Endothelial cell of umbilical vein (primary cell): ENCODE measurements at regions not wholly inside any gene's neighbourhood (a gene's known extent, or its start where the extent isn't known, plus 50 kb on each side); places are given as distances from the start of the nearest gene placed in this dataset.

Experiments used
- BruUV-seq: library from RNA; stranded (reverse); fragments of 400-500 nt; replicated peaks from 2 replicates; lab custom pipeline; 2021; lab: Mats Ljungman, UMichigan
- CTCF ChIA-PET: fragments of 300-600, 350-600 bp; sonication (Branson Sonifier 250); formaldehyde crosslinking; loops from one replicate; lab custom pipeline; 2021; ENCODE audit warnings: antibody characterized with exemption, inconsistent platforms; lab: Charles Lee
- POLR2A ChIA-PET: fragments of 300-600, 350-600 bp; sonication (Branson Sonifier 250); formaldehyde crosslinking; loops from one replicate; lab custom pipeline; 2021; ENCODE audit warnings: antibody characterized with exemption, inconsistent platforms; lab: Charles Lee
- DNase-seq: peaks from one replicate; pipeline ENCODE4 v3.0.0-alpha.2; 2011; ENCODE audit warnings: low read depth, low spot score
- FAIRE-seq: peaks from 2 replicates; lab custom pipeline; 2011; peaks lifted over from hg19 to GRCh38; lab: Jason Lieb, UNC
- H2AFZ ChIP-seq: 2 replicates; pipeline ENCODE4 v1.6.0; 2012; ENCODE audit warnings: low read depth, low read length, control low read depth, inconsistent platforms
- H3K27ac ChIP-seq: 2 replicates; pipeline ENCODE4 v1.5.1; 2011; ENCODE audit warnings: low read depth, mild to moderate bottlenecking, control low read depth, low read length, moderate library complexity; ENCODE audit not compliant: insufficient read depth
- H3K27me3 ChIP-seq, 2 experiments: 2 replicates each; pipeline versions ENCODE4 v1.6.0 to v1.6.1; 2011; ENCODE audit warnings: low read length in 2 of 2, mixed read lengths in 1 of 2; ENCODE audit not compliant: control insufficient read depth in 2 of 2, insufficient read depth in 2 of 2
- H3K36me3 ChIP-seq, 2 experiments: 2 replicates in 1 of 2; 3 replicates in 1 of 2; pipeline ENCODE4 v1.5.1; 2011; ENCODE audit warnings: low read length in 2 of 2, mild to moderate bottlenecking in 1 of 2, moderate library complexity in 1 of 2; ENCODE audit not compliant: control insufficient read depth in 2 of 2, insufficient read depth in 2 of 2; ENCODE audit errors: extremely low read depth in 1 of 2
- H3K4me1 ChIP-seq: 3 replicates; pipeline ENCODE4 v1.5.1; 2011; ENCODE audit warnings: mild to moderate bottlenecking, low read length; ENCODE audit not compliant: control insufficient read depth, insufficient read depth; ENCODE audit errors: extremely low read depth
- H3K4me2 ChIP-seq: 2 replicates; pipeline ENCODE4 v1.6.1; 2011; ENCODE audit warnings: low read length, control low read depth, mixed read lengths; ENCODE audit not compliant: insufficient read depth
- H3K4me3 ChIP-seq, 3 experiments: fragments of 200-600 bp in 1 of 3; sonication (generic), shearing (Covaris generic) in 1 of 3; replicated peaks in 1 of 3; 2 replicates each; pipeline ENCODE4 v1.5.1; 2011 to 2016; ENCODE audit warnings: control low read depth in 3 of 3, low read length in 3 of 3, mild to moderate bottlenecking in 2 of 3, inconsistent platforms in 1 of 3, low read depth in 1 of 3, moderate library complexity in 1 of 3; ENCODE audit not compliant: insufficient read depth in 1 of 3
- H3K79me2 ChIP-seq: 2 replicates; pipeline ENCODE4 v1.6.0; 2012; ENCODE audit warnings: low read length, inconsistent platforms; ENCODE audit not compliant: control insufficient read depth, insufficient read depth
- H3K9ac ChIP-seq: replicated peaks from 2 replicates; pipeline ENCODE3; 2011; ENCODE audit warnings: low read length, control low read depth; ENCODE audit not compliant: insufficient read depth; ENCODE audit errors: extremely low read depth
- H3K9me1 ChIP-seq: replicated peaks from 3 replicates; pipeline ENCODE4 v1.6.0; 2011; ENCODE audit warnings: mild to moderate bottlenecking, low read length; ENCODE audit not compliant: control insufficient read depth, insufficient read depth; ENCODE audit errors: extremely low read depth
- H3K9me3 ChIP-seq: replicated peaks from 2 replicates; pipeline ENCODE4 v1.5.1; 2012; ENCODE audit warnings: low read length, inconsistent platforms; ENCODE audit not compliant: control insufficient read depth, insufficient read depth
- H4K20me1 ChIP-seq: replicated peaks from 2 replicates; pipeline ENCODE3; 2011; ENCODE audit warnings: mild to moderate bottlenecking, low read length; ENCODE audit not compliant: control insufficient read depth, insufficient read depth; ENCODE audit errors: extremely low read depth
- CTCF ChIP-seq, 2 donors: IDR thresholded peaks; 1 replicate in 1 of 2; 2 replicates in 1 of 2; pipeline ENCODE4 v1.5.1; 2011; ENCODE audit warnings: low read length in 2 of 2, mild to moderate bottlenecking in 2 of 2, moderate library complexity in 2 of 2, control low read depth in 1 of 2, inconsistent platforms in 1 of 2, low read depth in 1 of 2; ENCODE audit not compliant: insufficient read depth in 1 of 2; ENCODE audit errors: extremely low read depth in 1 of 2
- EZH2 ChIP-seq: IDR thresholded peaks from 2 replicates; pipeline ENCODE4 v1.6.1; 2012; ENCODE audit warnings: borderline replicate concordance, low read depth, mild to moderate bottlenecking, moderate library complexity, low read length, inconsistent platforms; ENCODE audit not compliant: severe bottlenecking
- FOS ChIP-seq: IDR thresholded peaks from 2 replicates; pipeline ENCODE4 v1.6.1; 2011; ENCODE audit warnings: mild to moderate bottlenecking, low read length, moderate library complexity, borderline replicate concordance; ENCODE audit not compliant: insufficient read depth
- GATA2 ChIP-seq: IDR thresholded peaks from 2 replicates; pipeline ENCODE4 v1.7.0; 2011; ENCODE audit warnings: low read depth, mild to moderate bottlenecking, moderate library complexity, mixed read lengths, low read length; ENCODE audit not compliant: insufficient read length, insufficient read depth
- JUN ChIP-seq: IDR thresholded peaks from 2 replicates; pipeline ENCODE4 v1.6.1; 2011; ENCODE audit warnings: borderline replicate concordance, low read depth; ENCODE audit not compliant: insufficient read length, insufficient read depth
- MAX ChIP-seq: IDR thresholded peaks from 2 replicates; pipeline ENCODE4 v1.6.1; 2011; ENCODE audit not compliant: insufficient read depth, insufficient read length
- MYC ChIP-seq: IDR thresholded peaks from one replicate; pipeline ENCODE4 v1.6.1; 2011; ENCODE audit warnings: mild to moderate bottlenecking, low read depth, low read length
- POLR2A ChIP-seq: IDR thresholded peaks from 2 replicates; pipeline ENCODE4 v1.6.1; 2012; ENCODE audit warnings: low read depth, mild to moderate bottlenecking, control low read depth, low read length
- POLR2AphosphoS5 ChIP-seq: IDR thresholded peaks from 2 replicates; pipeline ENCODE4 v1.6.1; 2012; ENCODE audit warnings: low read depth, mild to moderate bottlenecking, control low read depth, low read length, moderate library complexity; ENCODE audit not compliant: insufficient read depth
- dilution Hi-C: fragments of 300-500 bp; cut with MboI; formaldehyde crosslinking; loops from one replicate; pipeline ENCODE4 v1.15.0; 2019; ENCODE audit warnings: low sequenced_read_pairs; ENCODE audit not compliant: extremely low pct_ligation_motif_present
- intact Hi-C: fragments of 100-400 bp; cut with micrococcal nuclease; formaldehyde crosslinking; loops from one replicate; pipeline ENCODE4 v1.10.0; 2022

GRCh38 chr2:78417355-78417754 lies 608.1 kb upstream of the REG3G start:
- Histone ChIP-seq H3K9me1 (no peaks in the 10 kb centered on the region), H3K36me3 (no peaks in the 10 kb centered on the region), H3K27ac (no peak overlapping the region), H3K79me2 (no peaks in the 10 kb centered on the region), H4K20me1 (no peaks in the 10 kb centered on the region), H3K4me2 (no peak overlapping the region), H3K4me3 (no peak overlapping the region), H2AFZ (no peak overlapping the region), H3K9ac (no peak overlapping the region), H3K4me1 (no peaks in the 10 kb centered on the region), H3K27me3 (no peaks in the 10 kb centered on the region), H3K9me3 (no peaks in the 10 kb centered on the region)
- no peak for DNase-seq
- TF ChIP-seq POLR2A (no peak), POLR2AphosphoS5 (no peak), MAX (no peak)
- dilution Hi-C loops (no loop called here), intact Hi-C loops (no loop called here)
- no TSS peak for BruUV-seq
- ChIA-PET CTCF (no interaction called here), POLR2A (no interaction called here)
- FAIRE-seq = no peak

- no peaks in the 10 kb centered on the region for H3K9me1 ChIP-seq
- dilution Hi-C loops (no loop called here), intact Hi-C loops (no loop called here)
- CTCF ChIA-PET = no interaction called here
- no TSS peak for BruUV-seq
- no peaks in the 10 kb centered on the region for H3K79me2 ChIP-seq
- H3K36me3 ChIP-seq = no peaks in the 10 kb centered on the region
- no peaks in the 10 kb centered on the region for H3K9me3 ChIP-seq
- no peak overlapping the region for H3K27ac ChIP-seq
- TF ChIP-seq MAX = no peak
- TF ChIP-seq GATA2 = no peak
- TF ChIP-seq JUN = no peak
- no peak for TF ChIP-seq EZH2
- TF ChIP-seq MYC = no peak
- TF ChIP-seq FOS = no peak
- no peak for TF ChIP-seq POLR2AphosphoS5
- no peak for TF ChIP-seq POLR2A
- no peak for TF ChIP-seq CTCF (IDR thresholded peaks at IDR 0.05; ENCODE audit: extremely low read depth in 1 of 2, insufficient read depth in 1 of 2, low read depth in 1 of 2, low read length in 2 of 2)
- no peak overlapping the region for H3K9ac ChIP-seq
- no peak overlapping the region for H2AFZ ChIP-seq
- no peak overlapping the region for H3K4me2 ChIP-seq
- FAIRE-seq (no peak), DNase-seq (no peak)
- no peak overlapping the region for H3K4me3 ChIP-seq
- no peaks in the 10 kb centered on the region for H3K27me3 ChIP-seq
- POLR2A ChIA-PET = no interaction called here
- no peaks in the 10 kb centered on the region for H3K4me1 ChIP-seq
- H4K20me1 ChIP-seq = no peaks in the 10 kb centered on the region
Observed at GRCh38 chr2:78418021-78418420, 607.5 kb upstream of the REG3G start.
